T-helper 22 cell (primary cell): ENCODE measurements at regions not wholly inside any gene's neighbourhood (a gene's known extent, or its start where the extent isn't known, plus 50 kb on each side); places are given as distances from the start of the nearest gene placed in this dataset.
"Not testable (repeated sequence)": the region's sequence is repeated elsewhere in the genome, so short reads cannot be mapped to it uniquely, and the experiment has no call there.

Experiments used
- DNase-seq: peaks from one replicate; pipeline ENCODE4 v3.0.0-alpha.2; 2020; ENCODE audit warnings: low read depth

GRCh38 chr13:48808683-48809082 lies 155.0 kb downstream of the CYSLTR2 start:
- no peak for DNase-seq

- DNase-seq, result no peak
Observed at GRCh38 chr13:48810013-48810412, 156.3 kb downstream of the CYSLTR2 start.

GRCh38 chr13:48813518-48813917 lies 159.8 kb downstream of the CYSLTR2 start:
- DNase-seq, result no peak

- no peak for DNase-seq
Observed at GRCh38 chr13:48816700-48817099, 159.0 kb upstream of the FNDC3A start.

GRCh38 chr13:48817166-48817802 lies 158.4 kb upstream of the FNDC3A start:
- no peak for DNase-seq

GRCh38 chr13:48818495-48819356 lies 157.0 kb upstream of the FNDC3A start:
- no peak for DNase-seq

GRCh38 chr13:48819376-48819775 lies 156.3 kb upstream of the FNDC3A start:
- DNase-seq, result no peak

GRCh38 chr13:48819899-48820298 lies 155.8 kb upstream of the FNDC3A start:
- no peak for DNase-seq

- DNase-seq, result not testable (repeated sequence)
Observed at GRCh38 chr13:48823526-48823925, 152.2 kb upstream of the FNDC3A start.

- no peak for DNase-seq
Observed at GRCh38 chr13:48826039-48826438, 149.7 kb upstream of the FNDC3A start.

- not testable (repeated sequence) for DNase-seq
Observed at GRCh38 chr13:48826922-48827454, 148.7 kb upstream of the FNDC3A start.

GRCh38 chr13:48827709-48828108 lies 148.0 kb upstream of the FNDC3A start:
- DNase-seq, result no peak

- DNase-seq, result no peak
Observed at GRCh38 chr13:48828962-48829411, 146.7 kb upstream of the FNDC3A start.

GRCh38 chr13:48829536-48829935 lies 146.2 kb upstream of the FNDC3A start:
- DNase-seq, result no peak

GRCh38 chr13:48831248-48831647 lies 144.5 kb upstream of the FNDC3A start:
- no peak for DNase-seq

GRCh38 chr13:48833412-48833811 lies 142.3 kb upstream of the FNDC3A start:
- no peak for DNase-seq

- not testable (repeated sequence) for DNase-seq
Observed at GRCh38 chr13:48835326-48835725, 140.4 kb upstream of the FNDC3A start.

GRCh38 chr13:48838193-48838973 lies 137.3 kb upstream of the FNDC3A start:
- DNase-seq, result no peak

- no peak for DNase-seq
Observed at GRCh38 chr13:48839171-48839570, 136.5 kb upstream of the FNDC3A start.

GRCh38 chr13:48840366-48840765 lies 135.3 kb upstream of the FNDC3A start:
- DNase-seq, result no peak

- no peak for DNase-seq
Observed at GRCh38 chr13:48842316-48842715, 133.4 kb upstream of the FNDC3A start.

GRCh38 chr13:48843630-48844380 lies 131.9 kb upstream of the FNDC3A start:
- DNase-seq, result no peak
